B cell (primary cell): ENCODE measurements at regions not wholly inside any gene's neighbourhood (a gene's known extent, or its start where the extent isn't known, plus 50 kb on each side); places are given as distances from the start of the nearest gene placed in this dataset.

Experiments
- EZH2 ChIP-seq: IDR thresholded peaks from 2 replicates; pipeline ENCODE4 v1.6.1; 2012; ENCODE audit warnings: borderline replicate concordance, low read depth, mild to moderate bottlenecking, moderate library complexity, low read length; ENCODE audit not compliant: insufficient read depth, poor library complexity, severe bottlenecking
- TF ChIP-seq, protein P1 (sequence below): fragments of 200-600 bp; IDR thresholded peaks from one replicate; pipeline ENCODE4 v1.8.0; 2022; ENCODE audit warnings: antibody characterized with exemption, mild to moderate bottlenecking

DNA sequence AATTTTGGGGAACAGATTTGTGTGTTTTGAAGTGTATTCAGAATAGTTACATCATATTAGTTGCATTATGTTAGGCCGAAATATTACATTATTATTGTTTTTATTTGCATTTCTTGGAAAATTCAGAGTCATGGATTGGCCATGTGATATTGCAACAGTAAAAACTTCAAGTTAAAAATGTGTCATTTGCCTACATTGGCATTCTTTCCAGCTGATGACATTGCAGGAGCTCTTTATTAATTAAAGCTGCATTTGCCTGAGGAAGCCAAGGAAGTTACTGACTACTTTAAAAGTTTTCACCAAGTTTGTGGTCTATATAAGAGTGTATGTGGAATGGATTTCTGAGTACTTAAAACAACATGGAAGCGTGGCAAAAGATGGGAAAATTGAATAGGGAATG lies 726.4 kb upstream of the SGO1 start:
- TF ChIP-seq, protein P1, sequence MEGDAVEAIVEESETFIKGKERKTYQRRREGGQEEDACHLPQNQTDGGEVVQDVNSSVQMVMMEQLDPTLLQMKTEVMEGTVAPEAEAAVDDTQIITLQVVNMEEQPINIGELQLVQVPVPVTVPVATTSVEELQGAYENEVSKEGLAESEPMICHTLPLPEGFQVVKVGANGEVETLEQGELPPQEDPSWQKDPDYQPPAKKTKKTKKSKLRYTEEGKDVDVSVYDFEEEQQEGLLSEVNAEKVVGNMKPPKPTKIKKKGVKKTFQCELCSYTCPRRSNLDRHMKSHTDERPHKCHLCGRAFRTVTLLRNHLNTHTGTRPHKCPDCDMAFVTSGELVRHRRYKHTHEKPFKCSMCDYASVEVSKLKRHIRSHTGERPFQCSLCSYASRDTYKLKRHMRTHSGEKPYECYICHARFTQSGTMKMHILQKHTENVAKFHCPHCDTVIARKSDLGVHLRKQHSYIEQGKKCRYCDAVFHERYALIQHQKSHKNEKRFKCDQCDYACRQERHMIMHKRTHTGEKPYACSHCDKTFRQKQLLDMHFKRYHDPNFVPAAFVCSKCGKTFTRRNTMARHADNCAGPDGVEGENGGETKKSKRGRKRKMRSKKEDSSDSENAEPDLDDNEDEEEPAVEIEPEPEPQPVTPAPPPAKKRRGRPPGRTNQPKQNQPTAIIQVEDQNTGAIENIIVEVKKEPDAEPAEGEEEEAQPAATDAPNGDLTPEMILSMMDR: no peak
- no peak for TF ChIP-seq EZH2
